ENCODE measurements at regions not wholly inside any gene's neighbourhood (a gene's known extent, or its start where the extent isn't known, plus 50 kb on each side); places are given as distances from the start of the nearest gene placed in this dataset.

GRCh38 chr7:41287559-41288335 lies 415.1 kb downstream of the INHBA start:
- Mint-ChIP-seq H3K27me3 (no peaks in the 10 kb centered on the region), H3K27ac (no peak overlapping the region), H3K9me3 (peaks cover 6% of the 10 kb centered on the region), H3K4me3 (no peak overlapping the region), H3K4me1 (no peaks in the 10 kb centered on the region), H3K36me3 (ENCODE audit: low read depth) (no peaks in the 10 kb centered on the region)
- DNase-seq (no peak), ATAC-seq (no peak)

DNA sequence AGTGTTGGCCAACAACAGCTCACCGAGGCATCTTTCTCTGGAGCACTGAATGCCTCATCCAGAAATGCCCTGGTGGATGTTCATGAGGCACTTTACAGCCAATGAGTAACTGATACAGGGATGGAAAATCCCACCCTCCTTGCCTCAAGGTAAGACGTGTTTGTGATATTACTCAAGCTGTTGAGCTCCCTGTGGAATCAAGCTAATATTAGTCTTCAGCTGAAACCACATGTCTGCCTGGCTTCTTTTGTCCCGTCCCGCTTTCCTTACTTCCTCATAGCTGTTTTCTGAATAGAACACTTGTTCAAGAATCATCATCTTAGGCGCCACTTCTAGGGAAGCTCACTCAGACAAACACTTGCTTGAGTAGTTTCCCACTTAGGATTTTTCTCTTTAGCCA lies 422.4 kb downstream of the INHBA start:
- ATAC-seq: no peak
- Mint-ChIP-seq H3K36me3 (ENCODE audit: low read depth) (no peaks in the 10 kb centered on the region), H3K4me1 (no peaks in the 10 kb centered on the region), H3K9me3 (no peaks in the 10 kb centered on the region), H3K4me3 (no peak overlapping the region), H3K27me3 (no peaks in the 10 kb centered on the region), H3K27ac (no peak overlapping the region)
- no peak for DNase-seq

DNA sequence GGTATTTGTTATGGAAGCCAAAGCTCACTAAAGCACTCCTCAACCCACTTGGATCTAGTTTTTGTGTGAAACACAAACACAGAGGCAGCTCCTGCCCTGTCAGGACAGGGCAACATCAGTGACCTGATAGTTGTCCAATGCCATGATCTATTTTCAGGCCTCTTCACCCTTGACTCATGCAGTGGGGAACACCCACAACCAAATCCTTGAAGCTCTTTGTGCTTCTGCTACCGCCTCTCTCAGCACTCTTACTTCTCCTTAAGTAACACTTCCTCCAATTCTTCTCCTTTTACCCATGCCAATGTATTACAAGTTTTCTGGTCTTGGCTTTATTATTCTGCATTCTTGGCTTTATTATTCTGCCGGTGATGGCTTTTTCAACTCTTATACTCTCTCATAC lies 425.3 kb downstream of the INHBA start:
- H3K36me3 Mint-ChIP-seq (ENCODE audit: low read depth): no peaks in the 10 kb centered on the region
- DNase-seq: no peak
- no peaks in the 10 kb centered on the region for H3K27me3 Mint-ChIP-seq
- H3K9me3 Mint-ChIP-seq: no peaks in the 10 kb centered on the region
- H3K4me1 Mint-ChIP-seq: no peaks in the 10 kb centered on the region
- H3K4me3 Mint-ChIP-seq: no peak overlapping the region
- ATAC-seq: no peak
- H3K27ac Mint-ChIP-seq: no peak overlapping the region

GRCh38 chr7:41275255-41275654 lies 427.6 kb downstream of the INHBA start:
- ATAC-seq: no peak
- Mint-ChIP-seq H3K36me3 (ENCODE audit: low read depth) (no peaks in the 10 kb centered on the region), H3K27me3 (no peaks in the 10 kb centered on the region), H3K27ac (no peak overlapping the region), H3K4me1 (no peaks in the 10 kb centered on the region), H3K9me3 (no peaks in the 10 kb centered on the region), H3K4me3 (no peak overlapping the region)
- no peak for DNase-seq

GRCh38 chr7:41274179-41274578 lies 428.7 kb downstream of the INHBA start:
- DNase-seq (no peak), ATAC-seq (no peak)
- Mint-ChIP-seq H3K4me3 (no peak overlapping the region), H3K27me3 (no peaks in the 10 kb centered on the region), H3K27ac (no peak overlapping the region), H3K36me3 (ENCODE audit: low read depth) (no peaks in the 10 kb centered on the region), H3K4me1 (no peaks in the 10 kb centered on the region), H3K9me3 (no peaks in the 10 kb centered on the region)

GRCh38 chr7:41272664-41273063 lies 430.2 kb downstream of the INHBA start:
- Mint-ChIP-seq H3K27me3 (no peaks in the 10 kb centered on the region), H3K36me3 (ENCODE audit: low read depth) (no peaks in the 10 kb centered on the region), H3K27ac (no peak overlapping the region), H3K4me1 (no peaks in the 10 kb centered on the region), H3K4me3 (no peak overlapping the region), H3K9me3 (no peaks in the 10 kb centered on the region)
- no peak for ATAC-seq
- DNase-seq: no peak

DNA sequence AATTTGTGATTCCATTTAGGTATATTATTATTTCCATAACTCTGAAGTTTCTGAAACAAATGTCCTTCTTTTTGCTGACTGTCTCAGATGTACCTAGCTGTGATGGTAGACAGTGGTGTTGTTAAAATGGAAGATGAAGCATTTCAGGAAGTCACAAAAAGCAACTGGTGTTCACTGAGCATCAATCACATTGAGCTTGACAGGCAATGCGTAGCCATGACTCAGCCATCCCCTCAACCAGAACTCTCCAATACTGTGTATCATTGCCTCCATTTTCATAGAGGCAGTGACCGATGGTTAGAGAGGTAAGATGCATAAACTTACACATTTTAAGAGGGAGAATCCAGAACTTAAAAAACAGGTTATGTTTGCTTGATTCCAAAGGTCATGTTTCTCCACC lies 434.0 kb downstream of the INHBA start:
- ATAC-seq: no peak
- H3K4me3 Mint-ChIP-seq: no peak overlapping the region
- H3K27ac Mint-ChIP-seq: no peak overlapping the region
- peaks cover 3% of the 10 kb centered on the region for H3K9me3 Mint-ChIP-seq
- no peaks in the 10 kb centered on the region for H3K4me1 Mint-ChIP-seq
- DNase-seq: no peak
- no peaks in the 10 kb centered on the region for H3K36me3 Mint-ChIP-seq (ENCODE audit: low read depth)
- no peaks in the 10 kb centered on the region for H3K27me3 Mint-ChIP-seq

DNA sequence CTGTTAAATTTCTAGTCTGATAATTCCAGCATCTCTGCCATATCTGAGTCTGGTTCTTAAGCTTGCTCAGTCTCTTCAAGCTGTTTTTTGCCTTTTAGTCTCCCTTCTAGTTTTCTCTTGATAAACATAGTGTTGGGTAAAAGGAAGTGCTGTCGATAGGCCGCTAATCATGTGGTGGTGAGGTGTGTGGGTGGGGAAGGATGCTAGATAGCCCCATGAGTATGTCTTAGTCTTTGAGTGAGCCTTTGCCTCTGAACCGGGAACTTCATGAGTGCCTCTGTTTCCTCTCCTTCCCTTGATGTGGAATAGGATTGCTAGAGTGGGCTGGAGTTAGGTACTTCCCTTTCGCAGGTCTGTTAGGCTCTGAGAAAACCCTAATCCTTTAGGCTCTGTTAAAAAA lies 441.8 kb downstream of the INHBA start:
- H3K9me3 Mint-ChIP-seq: peaks cover 3% of the 10 kb centered on the region
- DNase-seq: no peak

DNA sequence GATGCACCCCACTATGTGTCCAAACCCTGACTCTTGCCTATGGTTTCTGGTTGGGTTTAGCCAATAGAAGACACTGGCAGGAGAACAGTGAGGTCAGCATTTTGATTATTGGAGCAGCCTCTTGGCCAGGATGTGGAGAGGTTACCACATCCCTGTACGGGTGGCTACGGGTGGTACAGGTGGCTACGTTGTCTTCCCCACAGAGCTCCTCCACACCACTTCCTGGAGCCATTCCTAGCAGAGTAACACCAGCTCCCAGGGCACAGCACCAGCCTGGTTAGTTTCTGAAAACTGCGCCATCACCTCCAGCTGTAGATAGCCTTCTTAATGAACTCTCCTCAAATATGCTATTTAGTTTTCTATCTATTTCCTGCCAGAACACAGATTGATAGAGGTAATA lies 445.2 kb downstream of the INHBA start:
- H3K36me3 Mint-ChIP-seq (ENCODE audit: low read depth): no peaks in the 10 kb centered on the region

More for the DNA sequence above, 441.8 kb downstream of the INHBA start:
- no peak overlapping the region for H3K27ac Mint-ChIP-seq
- ATAC-seq: no peak
- no peaks in the 10 kb centered on the region for H3K36me3 Mint-ChIP-seq (ENCODE audit: low read depth)
- peaks cover 2% of the 10 kb centered on the region for H3K27me3 Mint-ChIP-seq
- no peak overlapping the region for H3K4me3 Mint-ChIP-seq
- no peaks in the 10 kb centered on the region for H3K4me1 Mint-ChIP-seq

GRCh38 chr7:41256186-41256945 lies 446.5 kb downstream of the INHBA start:
- H3K27me3 Mint-ChIP-seq: peaks cover 4% of the 10 kb centered on the region
- no peaks in the 10 kb centered on the region for H3K9me3 Mint-ChIP-seq
- H3K4me3 Mint-ChIP-seq: no peak overlapping the region
- DNase-seq (no peak), ATAC-seq (no peak)
- H3K36me3 Mint-ChIP-seq (ENCODE audit: low read depth): no peaks in the 10 kb centered on the region
- no peak overlapping the region for H3K27ac Mint-ChIP-seq
- H3K4me1 Mint-ChIP-seq: no peaks in the 10 kb centered on the region

More for the DNA sequence above, 445.2 kb downstream of the INHBA start:
- no peak for DNase-seq
- no peaks in the 10 kb centered on the region for H3K4me1 Mint-ChIP-seq
- peaks cover 4% of the 10 kb centered on the region for H3K27me3 Mint-ChIP-seq
- H3K4me3 Mint-ChIP-seq: no peak overlapping the region
- ATAC-seq: no peak
- no peak overlapping the region for H3K27ac Mint-ChIP-seq
- H3K9me3 Mint-ChIP-seq: no peaks in the 10 kb centered on the region

DNA sequence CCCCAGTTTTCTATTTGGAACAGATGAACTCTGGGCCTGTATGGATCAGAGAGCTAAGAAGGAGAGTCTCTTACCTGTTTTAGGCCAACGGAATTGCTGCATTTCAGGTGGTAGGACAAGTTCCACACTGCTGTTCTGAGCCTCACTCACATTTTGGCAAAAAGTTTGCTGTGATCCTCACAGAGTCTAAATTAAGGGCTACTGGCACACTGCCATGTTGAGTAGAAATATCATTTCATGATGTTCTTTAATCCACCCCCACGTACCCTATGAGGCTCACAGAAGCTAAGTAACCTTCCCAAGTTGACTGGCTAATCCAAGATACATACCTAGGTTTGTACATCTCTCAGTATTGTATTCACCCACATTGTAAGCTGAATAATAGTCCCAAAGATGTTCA lies 447.2 kb downstream of the INHBA start:
- H3K4me3 Mint-ChIP-seq: no peak overlapping the region
- no peak for DNase-seq
- no peak overlapping the region for H3K27ac Mint-ChIP-seq
- ATAC-seq: no peak
- no peaks in the 10 kb centered on the region for H3K9me3 Mint-ChIP-seq
- H3K27me3 Mint-ChIP-seq: peaks cover 4% of the 10 kb centered on the region
- H3K4me1 Mint-ChIP-seq: no peaks in the 10 kb centered on the region
- H3K36me3 Mint-ChIP-seq (ENCODE audit: low read depth): no peaks in the 10 kb centered on the region

- DNase-seq (no peak), ATAC-seq (no peak)
- Mint-ChIP-seq H3K27me3 (peaks cover 4% of the 10 kb centered on the region), H3K27ac (no peak overlapping the region), H3K9me3 (no peaks in the 10 kb centered on the region), H3K4me1 (no peaks in the 10 kb centered on the region), H3K4me3 (no peak overlapping the region), H3K36me3 (ENCODE audit: low read depth) (no peaks in the 10 kb centered on the region)
Observed at GRCh38 chr7:41255113-41255512, 447.8 kb downstream of the INHBA start.

DNA sequence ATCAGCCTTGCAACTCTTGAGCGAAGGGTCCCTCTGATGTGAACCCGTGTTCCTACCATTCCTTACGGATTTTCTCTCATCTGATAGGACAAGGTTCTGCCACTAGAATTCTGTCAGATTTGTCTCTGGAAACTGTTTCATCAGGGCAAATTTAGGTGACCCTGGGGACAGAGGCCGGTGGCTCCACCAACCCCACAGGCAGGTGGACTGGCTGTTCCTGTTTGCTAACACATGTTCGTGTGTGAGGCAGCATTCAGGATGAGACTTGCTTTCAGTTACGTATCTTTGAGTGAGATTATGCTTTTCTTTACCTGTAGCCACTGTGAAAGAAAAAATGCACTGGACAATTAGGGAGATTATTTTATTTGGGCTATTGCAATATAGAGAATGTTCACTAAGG lies 449.9 kb downstream of the INHBA start:
- H3K4me1 Mint-ChIP-seq: no peaks in the 10 kb centered on the region
- no peaks in the 10 kb centered on the region for H3K36me3 Mint-ChIP-seq (ENCODE audit: low read depth)
- no peak for DNase-seq
- no peak overlapping the region for H3K4me3 Mint-ChIP-seq
- ATAC-seq: no peak
- no peaks in the 10 kb centered on the region for H3K9me3 Mint-ChIP-seq
- H3K27me3 Mint-ChIP-seq: peaks cover 2% of the 10 kb centered on the region
- H3K27ac Mint-ChIP-seq: no peak overlapping the region

GRCh38 chr7:41252551-41252950 lies 450.3 kb downstream of the INHBA start:
- no peak overlapping the region for H3K27ac Mint-ChIP-seq
- no peak overlapping the region for H3K4me3 Mint-ChIP-seq
- H3K4me1 Mint-ChIP-seq: no peaks in the 10 kb centered on the region
- ATAC-seq: no peak
- H3K27me3 Mint-ChIP-seq: peaks cover 2% of the 10 kb centered on the region
- no peaks in the 10 kb centered on the region for H3K9me3 Mint-ChIP-seq
- no peaks in the 10 kb centered on the region for H3K36me3 Mint-ChIP-seq (ENCODE audit: low read depth)
- no peak for DNase-seq

GRCh38 chr7:41247143-41247865 lies 455.6 kb downstream of the INHBA start:
- no peak for ATAC-seq
- H3K27me3 Mint-ChIP-seq: no peaks in the 10 kb centered on the region
- no peak for DNase-seq
- peaks cover under 1% of the 10 kb centered on the region for H3K9me3 Mint-ChIP-seq
- no peaks in the 10 kb centered on the region for H3K36me3 Mint-ChIP-seq (ENCODE audit: low read depth)
- no peak overlapping the region for H3K4me3 Mint-ChIP-seq
- H3K27ac Mint-ChIP-seq: no peak overlapping the region
- no peaks in the 10 kb centered on the region for H3K4me1 Mint-ChIP-seq

Data from activated naive CD8-positive, alpha-beta T cell treated with anti-CD3 and anti-CD28 coated beads, Interleukin-2, amount 50 U/mL, for 24 hours (primary cell).